ENCODE measurements at regions not wholly inside any gene's neighbourhood (a gene's known extent, or its start where the extent isn't known, plus 50 kb on each side); places are given as distances from the start of the nearest gene placed in this dataset.

GRCh38 chr10:129108994-129109393, 358.0 kb upstream of the MGMT start:
- no peak overlapping the region for H3K4me3 ChIP-seq (ENCODE audit: low read depth, low read length)
- no peak for TF ChIP-seq CTCF (IDR thresholded peaks at IDR 0.05; ENCODE audit: insufficient read depth, low read depth, low read length, missing control alignments)

GRCh38 chr10:129110780-129111179, 356.3 kb upstream of the MGMT start:
- no peak for DNase-seq (ENCODE audit: low read depth)
- TF ChIP-seq CTCF (IDR thresholded peaks at IDR 0.05; ENCODE audit: insufficient read depth, low read depth, low read length, missing control alignments): no peak

More at GRCh38 chr10:129108994-129109393, 358.0 kb upstream of the MGMT start:
- DNase-seq (ENCODE audit: low read depth): no peak

GRCh38 chr10:129111922-129112321, 355.1 kb upstream of the MGMT start:
- DNase-seq (ENCODE audit: low read depth): no peak
- no peak for TF ChIP-seq CTCF (IDR thresholded peaks at IDR 0.05; ENCODE audit: insufficient read depth, low read depth, low read length, missing control alignments)
- H3K4me3 ChIP-seq (ENCODE audit: low read depth, low read length): no peak overlapping the region

More at GRCh38 chr10:129110780-129111179, 356.3 kb upstream of the MGMT start:
- H3K4me3 ChIP-seq (ENCODE audit: low read depth, low read length): no peak overlapping the region

GRCh38 chr10:129114588-129114987, 352.5 kb upstream of the MGMT start:
- DNase-seq (ENCODE audit: low read depth): no peak
- H3K4me3 ChIP-seq (ENCODE audit: low read depth, low read length): no peak overlapping the region
- no peak for TF ChIP-seq CTCF (IDR thresholded peaks at IDR 0.05; ENCODE audit: insufficient read depth, low read depth, low read length, missing control alignments)

DNA sequence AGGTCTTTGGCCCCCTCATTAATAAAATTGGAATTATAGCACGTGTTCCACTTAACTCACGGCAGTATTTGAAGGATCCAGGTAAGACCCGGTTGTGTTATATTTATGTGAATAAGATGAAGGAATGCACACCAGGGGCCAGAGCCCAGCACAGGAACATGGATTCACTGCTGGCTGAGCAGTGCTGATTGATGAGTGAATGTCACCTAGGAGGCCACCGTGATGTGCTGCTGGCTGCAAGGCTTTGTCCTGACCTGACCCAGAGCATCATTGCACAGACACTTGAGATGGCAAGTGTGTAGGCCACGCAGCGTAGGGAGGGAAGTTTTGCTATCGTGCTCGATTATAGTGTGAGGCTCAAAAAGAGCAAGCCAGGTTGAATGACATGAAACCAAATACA, 350.7 kb upstream of the MGMT start:
- no peak overlapping the region for H3K4me3 ChIP-seq (ENCODE audit: low read depth, low read length)
- TF ChIP-seq CTCF (IDR thresholded peaks at IDR 0.05; ENCODE audit: insufficient read depth, low read depth, low read length, missing control alignments): no peak
- no peak for DNase-seq (ENCODE audit: low read depth)

DNA sequence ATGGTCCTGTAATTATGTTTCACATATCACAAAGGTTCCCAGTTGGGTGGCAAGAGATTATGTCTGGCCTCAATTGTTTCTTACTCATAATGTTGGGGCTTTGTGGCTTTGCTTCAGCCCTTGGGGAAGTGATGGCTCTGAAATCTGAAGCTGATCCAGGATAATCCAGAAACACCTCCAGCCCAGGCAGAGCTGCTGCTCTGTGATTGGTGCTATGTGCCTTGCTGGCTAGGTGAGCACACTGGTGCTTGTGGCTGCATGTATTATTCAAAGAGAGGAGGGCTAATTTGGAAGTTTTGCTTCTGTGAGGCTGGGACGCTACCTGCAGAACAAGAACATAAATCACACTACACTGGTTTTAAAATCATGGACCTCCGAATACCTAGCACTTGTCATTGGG, 346.6 kb upstream of the MGMT start:
- TF ChIP-seq CTCF (IDR thresholded peaks at IDR 0.05; ENCODE audit: insufficient read depth, low read depth, low read length, missing control alignments): no peak
- DNase-seq (ENCODE audit: low read depth): no peak
- no peak overlapping the region for H3K4me3 ChIP-seq (ENCODE audit: low read depth, low read length)

GRCh38 chr10:129122846-129123245, 344.2 kb upstream of the MGMT start:
- no peak overlapping the region for H3K4me3 ChIP-seq (ENCODE audit: low read depth, low read length)
- DNase-seq (ENCODE audit: low read depth): no peak
- TF ChIP-seq CTCF (IDR thresholded peaks at IDR 0.05; ENCODE audit: insufficient read depth, low read depth, low read length, missing control alignments): no peak

All from GM12865 (cell line).